ENCODE measurements at regions not wholly inside any gene's neighbourhood (a gene's known extent, or its start where the extent isn't known, plus 50 kb on each side); places are given as distances from the start of the nearest gene placed in this dataset.

DNA sequence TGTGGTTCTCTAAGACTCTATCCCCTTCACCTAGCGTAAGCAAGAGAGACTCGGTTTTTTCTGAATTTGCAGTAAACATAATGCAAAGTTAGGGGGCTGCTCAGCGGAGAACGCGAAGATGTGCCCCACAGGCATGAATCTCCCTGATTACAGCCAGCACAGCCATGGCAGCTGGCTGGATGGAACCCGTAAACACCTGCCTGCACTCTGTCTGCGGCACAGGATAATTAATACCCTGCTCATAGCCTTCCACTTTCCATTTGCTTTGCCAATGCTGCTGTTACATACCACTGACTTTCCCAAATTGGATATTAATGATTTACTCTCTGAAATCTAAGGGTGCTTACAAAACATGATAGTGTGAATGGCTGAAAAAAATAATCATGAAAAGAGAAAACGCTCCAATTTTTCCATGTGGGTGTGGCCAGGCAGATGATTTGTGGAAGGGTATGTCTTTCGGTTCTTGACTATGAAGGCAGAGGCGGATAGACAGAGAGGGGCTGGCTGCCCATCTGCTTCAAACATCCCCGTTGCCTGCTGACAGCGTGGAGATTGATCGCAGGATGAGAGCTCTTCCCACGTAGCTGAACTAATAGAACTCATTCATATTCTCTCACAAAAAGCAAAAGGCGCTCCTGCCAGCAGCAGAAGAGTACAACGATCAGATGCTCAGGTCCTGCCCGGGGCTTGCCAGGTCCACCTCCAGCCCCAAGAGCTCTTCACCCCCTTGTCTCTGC lies 193.2 kb upstream of the GHITM start:
- TF ChIP-seq, protein P1, sequence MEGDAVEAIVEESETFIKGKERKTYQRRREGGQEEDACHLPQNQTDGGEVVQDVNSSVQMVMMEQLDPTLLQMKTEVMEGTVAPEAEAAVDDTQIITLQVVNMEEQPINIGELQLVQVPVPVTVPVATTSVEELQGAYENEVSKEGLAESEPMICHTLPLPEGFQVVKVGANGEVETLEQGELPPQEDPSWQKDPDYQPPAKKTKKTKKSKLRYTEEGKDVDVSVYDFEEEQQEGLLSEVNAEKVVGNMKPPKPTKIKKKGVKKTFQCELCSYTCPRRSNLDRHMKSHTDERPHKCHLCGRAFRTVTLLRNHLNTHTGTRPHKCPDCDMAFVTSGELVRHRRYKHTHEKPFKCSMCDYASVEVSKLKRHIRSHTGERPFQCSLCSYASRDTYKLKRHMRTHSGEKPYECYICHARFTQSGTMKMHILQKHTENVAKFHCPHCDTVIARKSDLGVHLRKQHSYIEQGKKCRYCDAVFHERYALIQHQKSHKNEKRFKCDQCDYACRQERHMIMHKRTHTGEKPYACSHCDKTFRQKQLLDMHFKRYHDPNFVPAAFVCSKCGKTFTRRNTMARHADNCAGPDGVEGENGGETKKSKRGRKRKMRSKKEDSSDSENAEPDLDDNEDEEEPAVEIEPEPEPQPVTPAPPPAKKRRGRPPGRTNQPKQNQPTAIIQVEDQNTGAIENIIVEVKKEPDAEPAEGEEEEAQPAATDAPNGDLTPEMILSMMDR (IDR thresholded peaks at IDR 0.05) = no peak
- TF ChIP-seq EP300 (IDR thresholded peaks at IDR 0.05) = no peak
- no peak for TF ChIP-seq POLR2A (IDR thresholded peaks at IDR 0.05)
